ENCODE measurements at regions not wholly inside any gene's neighbourhood (a gene's known extent, or its start where the extent isn't known, plus 50 kb on each side); places are given as distances from the start of the nearest gene placed in this dataset.

GRCh38 chr2:129678751-129679150 lies 300.7 kb upstream of the RAB6C start:
- TF ChIP-seq, protein P1, sequence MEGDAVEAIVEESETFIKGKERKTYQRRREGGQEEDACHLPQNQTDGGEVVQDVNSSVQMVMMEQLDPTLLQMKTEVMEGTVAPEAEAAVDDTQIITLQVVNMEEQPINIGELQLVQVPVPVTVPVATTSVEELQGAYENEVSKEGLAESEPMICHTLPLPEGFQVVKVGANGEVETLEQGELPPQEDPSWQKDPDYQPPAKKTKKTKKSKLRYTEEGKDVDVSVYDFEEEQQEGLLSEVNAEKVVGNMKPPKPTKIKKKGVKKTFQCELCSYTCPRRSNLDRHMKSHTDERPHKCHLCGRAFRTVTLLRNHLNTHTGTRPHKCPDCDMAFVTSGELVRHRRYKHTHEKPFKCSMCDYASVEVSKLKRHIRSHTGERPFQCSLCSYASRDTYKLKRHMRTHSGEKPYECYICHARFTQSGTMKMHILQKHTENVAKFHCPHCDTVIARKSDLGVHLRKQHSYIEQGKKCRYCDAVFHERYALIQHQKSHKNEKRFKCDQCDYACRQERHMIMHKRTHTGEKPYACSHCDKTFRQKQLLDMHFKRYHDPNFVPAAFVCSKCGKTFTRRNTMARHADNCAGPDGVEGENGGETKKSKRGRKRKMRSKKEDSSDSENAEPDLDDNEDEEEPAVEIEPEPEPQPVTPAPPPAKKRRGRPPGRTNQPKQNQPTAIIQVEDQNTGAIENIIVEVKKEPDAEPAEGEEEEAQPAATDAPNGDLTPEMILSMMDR (IDR thresholded peaks at IDR 0.05; ENCODE audit: insufficient read depth, low read length, poor library complexity, severe bottlenecking) = no peak
- no peak for TF ChIP-seq EZH2phosphoT487 (conservative IDR thresholded peaks at IDR 0.05; ENCODE audit: low read length)
